LoVo (cell line): ENCODE measurements at regions not wholly inside any gene's neighbourhood (a gene's known extent, or its start where the extent isn't known, plus 50 kb on each side); places are given as distances from the start of the nearest gene placed in this dataset.

Experiments used
- DNase-seq: peaks from one replicate; pipeline ENCODE4 v3.0.0-alpha.2; 2016; ENCODE audit warnings: low spot score

DNA sequence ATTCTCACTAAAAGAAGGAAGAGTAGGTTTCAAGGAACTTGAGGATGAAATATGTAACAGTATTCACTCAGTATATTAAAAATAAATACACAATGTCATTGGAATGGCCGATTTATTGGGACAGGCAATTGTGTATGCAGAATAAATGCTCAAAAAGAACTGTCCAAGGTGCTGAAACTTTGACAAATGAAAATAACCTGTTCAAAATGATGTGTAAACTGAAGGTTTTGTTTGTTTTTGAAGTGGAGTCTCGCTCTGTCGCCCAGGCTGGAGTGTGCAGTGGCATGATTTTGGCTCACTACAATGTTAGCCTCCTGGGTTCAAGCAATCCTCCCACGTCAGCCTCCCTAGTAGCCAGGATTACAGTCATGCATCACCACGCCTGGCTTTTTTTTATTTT, 318.7 kb upstream of the RBFOX1 start:
- DNase-seq, result peak; percentile 4

DNA sequence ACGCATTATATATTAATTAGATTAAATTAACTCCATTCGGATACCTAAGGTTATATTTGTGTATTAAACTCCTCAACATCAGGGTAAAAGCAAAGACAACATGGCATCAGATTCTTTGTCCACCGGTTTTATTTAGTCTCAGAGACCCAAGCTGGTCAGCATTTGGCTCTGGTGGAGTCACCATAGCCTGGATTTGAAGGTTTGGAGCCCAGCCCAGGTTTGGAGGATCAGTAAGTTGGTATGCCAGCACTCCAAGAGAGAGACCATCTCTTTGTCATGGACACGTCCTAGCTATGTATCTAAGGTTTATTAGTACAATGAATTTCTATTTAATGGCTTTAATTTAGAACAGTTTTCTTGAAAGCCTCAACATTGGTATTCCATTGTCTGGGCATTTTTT, 328.4 kb upstream of the RBFOX1 start:
- no peak for DNase-seq

DNA sequence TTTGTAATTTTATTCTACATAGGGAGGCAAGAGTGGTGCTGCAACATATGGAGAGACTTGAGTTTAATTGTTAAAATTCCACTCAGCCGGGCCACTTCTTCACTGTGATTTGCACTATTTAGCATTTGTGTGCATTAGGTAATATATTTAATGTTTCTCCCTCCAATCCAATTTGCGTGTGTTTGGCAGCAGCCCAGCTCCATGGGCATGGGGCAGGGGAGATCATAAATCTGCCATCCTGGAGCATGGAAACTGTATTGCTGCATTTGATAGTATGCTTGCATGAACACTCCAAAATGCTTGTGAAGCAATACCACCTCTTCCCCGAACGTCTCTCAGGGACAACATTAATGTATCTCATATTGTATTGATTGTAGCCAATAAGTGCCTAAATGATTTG, 339.1 kb upstream of the RBFOX1 start:
- DNase-seq, result no peak

DNA sequence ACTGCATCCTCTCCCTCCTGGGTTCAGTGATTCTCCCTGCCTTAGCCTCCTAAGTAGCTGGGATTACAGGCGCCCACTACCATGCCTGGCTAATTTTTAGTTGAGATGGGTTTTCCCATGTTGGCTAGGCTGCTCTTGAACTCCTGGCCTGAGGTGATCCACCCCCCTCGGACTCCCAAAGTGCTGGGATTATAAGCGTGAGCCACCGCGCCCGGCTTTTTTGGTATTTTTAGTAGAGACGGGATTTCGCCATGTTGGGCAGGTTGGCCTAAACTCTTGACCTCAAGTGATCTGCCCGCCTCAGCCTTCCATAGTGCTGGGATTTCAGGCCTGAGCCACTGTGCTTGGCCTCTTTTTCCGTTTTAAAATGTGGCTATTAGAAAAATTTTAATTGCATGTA, 343.8 kb upstream of the RBFOX1 start:
- no peak for DNase-seq

DNA sequence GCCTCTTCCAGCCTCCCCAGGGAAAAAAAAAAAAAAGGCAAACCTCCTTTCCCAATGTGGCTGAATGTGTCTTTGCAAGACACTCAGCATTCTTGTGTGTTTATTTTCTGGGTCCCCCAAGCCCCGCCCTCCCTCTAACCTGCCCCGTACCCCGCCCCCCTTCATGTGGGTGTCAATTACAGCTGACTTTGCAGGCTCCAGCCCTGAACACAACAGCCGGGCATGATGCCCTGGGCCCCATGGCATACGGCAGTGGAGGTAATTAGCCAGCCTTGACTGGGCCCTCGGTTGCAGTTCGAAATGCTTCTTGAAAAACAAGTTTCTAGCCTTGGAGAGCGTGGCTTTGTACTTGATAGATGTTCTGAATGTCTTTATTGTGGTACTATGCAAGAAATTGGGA, 354.7 kb upstream of the RBFOX1 start:
- DNase-seq, result no peak

DNA sequence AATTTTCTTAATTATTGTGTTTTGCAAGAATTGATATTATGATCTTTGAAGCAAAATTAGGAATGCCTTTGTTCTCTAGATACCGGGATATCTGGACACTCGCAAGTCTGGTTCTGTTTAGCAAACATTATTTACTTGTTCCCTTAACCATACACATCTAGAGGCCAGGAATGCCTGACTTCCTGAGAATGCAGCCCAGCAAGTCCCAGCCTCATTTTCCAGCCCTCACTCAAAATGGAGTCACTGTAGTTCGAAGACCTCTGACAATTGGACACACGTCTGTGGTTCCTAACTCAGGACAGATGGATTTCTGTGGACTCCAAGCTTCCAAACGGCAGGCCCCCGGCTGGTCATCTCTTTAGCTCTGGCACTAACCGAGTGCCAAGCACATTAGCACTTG, 355.4 kb upstream of the RBFOX1 start:
- no peak for DNase-seq

DNA sequence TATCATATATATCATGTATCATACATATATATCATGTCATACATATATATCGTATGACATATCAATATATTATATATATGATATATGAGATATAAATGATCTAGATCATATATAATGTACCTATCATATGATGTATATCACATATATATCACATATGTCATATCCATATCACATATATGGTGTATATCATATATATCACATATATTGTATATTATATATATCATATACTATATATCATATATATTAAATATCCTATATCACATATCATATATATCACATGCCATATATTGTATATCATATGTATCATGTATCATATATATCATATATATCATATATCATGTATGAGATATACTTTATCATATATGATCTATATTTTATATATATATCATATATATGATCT, 355.9 kb upstream of the RBFOX1 start:
- DNase-seq, result no peak

DNA sequence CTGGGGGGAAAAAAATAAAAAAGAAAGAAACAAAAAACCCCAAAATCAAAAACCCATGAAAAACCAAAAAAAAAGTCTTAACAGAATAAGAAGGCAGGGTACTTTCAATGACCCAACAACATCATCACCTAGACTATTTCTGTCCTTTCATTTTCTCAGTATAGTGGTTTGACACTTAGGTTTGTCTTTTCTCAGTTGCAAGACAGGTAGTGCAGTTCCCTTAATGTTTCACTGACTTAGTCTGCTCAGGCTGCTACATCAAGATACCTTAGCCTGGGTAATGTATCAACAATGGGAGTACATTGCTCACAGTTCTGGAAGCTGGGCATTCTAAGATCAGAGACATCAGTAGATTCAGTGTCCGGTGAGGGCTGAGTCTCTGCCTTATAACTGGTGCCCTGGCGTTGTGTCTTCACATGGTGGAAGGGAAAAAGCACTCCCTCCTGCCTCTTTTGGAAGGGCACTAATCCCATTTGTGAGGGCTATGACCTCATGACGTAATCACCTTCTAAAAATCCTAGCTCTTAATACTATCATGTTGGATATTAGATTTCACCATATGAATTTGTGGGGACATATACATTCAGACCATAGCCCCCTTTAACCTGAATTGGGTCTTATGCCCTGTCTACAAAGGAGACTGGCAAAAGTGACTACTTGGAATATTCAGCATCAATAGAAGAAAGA, 362.3 kb upstream of the RBFOX1 start:
- DNase-seq, result no peak

DNA sequence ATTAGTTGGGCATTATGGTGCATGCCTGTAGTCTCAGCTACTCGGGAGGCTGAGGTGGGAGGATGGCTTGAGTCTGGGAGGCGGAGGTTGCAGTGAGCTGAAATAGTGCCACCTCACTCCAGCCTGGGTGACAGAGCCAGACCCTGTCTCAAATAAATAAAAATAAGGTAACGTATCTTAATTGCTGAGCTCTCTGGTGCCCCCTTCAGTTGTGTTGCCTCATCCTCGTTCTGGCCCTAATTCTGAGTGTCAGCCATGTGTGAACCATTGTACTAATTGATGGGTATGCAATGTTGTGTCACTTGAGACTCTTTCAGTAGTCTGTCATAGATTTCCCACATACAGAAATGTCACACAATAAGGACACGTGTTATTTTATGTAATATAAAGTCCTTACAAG, 363.1 kb upstream of the RBFOX1 start:
- DNase-seq, result no peak

DNA sequence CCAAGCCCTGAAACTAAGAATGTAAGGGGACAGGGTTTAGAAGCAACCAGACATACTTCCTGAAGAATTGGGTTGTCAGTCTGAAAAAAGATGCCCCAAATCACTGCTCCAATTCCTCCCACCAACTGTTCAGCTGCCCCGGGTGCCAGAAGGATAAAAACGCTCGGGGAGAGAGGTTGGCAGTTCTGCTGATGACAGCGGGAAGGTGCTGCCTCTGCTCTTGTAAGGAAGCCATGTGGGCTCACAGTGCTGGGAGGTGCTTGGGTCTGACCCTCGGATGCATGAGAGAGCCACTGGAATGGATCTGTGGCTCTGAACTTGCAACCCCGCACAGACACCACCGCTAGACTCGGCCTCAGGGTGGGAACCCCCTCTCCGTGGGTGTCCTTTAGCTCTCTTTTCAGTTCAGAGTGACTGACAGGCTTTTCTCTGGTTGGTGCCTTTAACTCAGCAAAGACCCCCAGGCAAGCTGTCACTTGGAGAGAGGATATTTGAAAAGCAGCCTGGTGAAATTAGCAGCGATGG, 364.8 kb upstream of the RBFOX1 start:
- DNase-seq, result no peak

DNA sequence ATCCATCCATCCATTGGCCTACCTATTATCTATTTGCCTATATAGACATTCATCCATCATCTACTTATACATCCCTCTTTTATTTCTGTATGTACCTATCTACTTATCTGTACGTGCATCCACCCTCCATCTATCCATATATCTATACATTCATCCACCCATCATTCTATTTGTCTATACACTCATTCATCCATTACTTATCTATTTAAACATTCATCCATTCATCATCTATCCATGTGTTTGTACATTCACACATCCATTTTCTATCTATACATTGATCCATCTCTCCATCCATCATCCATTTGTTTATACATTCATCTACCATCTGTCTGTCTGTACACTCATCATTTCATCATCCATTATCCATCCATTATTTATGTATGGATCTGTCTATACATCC, 365.7 kb upstream of the RBFOX1 start:
- no peak for DNase-seq

DNA sequence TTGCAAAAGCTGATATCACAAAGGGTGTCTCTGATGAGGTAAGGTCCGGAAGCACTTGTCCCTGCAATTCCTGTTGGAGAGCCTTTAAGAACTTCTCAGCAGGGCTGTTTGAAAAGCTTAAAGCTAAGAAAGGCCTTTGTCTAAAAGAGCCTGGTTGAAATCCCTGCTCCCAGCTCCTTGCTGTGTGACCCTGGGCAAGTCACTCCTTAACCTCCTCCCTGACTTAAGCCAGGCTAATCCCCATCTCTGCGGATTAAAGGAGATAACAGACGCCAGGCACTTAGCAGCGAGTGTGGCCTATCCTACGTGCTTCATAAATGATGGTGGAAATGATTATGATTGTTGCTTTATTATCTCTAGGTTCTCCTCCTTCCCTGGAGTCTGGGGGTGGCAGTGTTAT, 368.0 kb upstream of the RBFOX1 start:
- no peak for DNase-seq

DNA sequence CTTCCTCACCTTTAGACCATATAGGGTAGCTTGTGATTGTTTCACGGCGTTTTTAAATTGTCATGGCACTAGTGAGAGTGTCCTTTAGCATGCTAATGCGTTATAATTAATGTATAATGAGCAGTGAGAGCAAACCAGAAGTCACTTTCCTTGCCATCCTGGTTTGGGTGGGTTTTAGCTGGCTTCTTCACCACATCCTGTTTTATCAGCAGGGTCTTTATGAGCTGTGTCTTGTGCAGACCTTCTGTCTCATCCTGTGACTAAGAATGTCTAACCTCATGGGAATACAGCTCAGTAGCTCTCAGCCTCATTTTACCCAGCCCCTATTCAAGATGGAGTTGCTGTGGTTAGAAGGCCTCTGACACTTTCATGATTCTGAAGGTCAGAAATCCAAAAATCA, 370.9 kb upstream of the RBFOX1 start:
- DNase-seq, result no peak

DNA sequence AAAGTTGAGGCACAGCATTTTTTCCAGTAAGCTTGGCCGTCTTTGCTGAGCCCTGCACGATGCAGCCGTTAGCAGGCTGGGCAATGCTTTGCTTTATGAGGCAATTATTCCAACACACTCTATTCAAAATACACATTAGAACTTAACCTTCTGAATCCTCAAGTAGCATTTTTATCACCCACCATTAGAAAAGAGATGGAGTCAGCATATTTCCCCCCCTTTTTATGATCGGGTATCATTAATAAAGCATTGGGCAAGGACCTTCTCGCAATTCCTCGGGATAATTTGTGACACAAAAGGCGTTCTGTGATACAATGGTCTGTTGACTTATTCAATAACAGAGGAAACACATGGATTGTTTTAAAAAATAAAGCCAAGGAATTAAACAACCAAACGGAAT, 374.5 kb upstream of the RBFOX1 start:
- no peak for DNase-seq

DNA sequence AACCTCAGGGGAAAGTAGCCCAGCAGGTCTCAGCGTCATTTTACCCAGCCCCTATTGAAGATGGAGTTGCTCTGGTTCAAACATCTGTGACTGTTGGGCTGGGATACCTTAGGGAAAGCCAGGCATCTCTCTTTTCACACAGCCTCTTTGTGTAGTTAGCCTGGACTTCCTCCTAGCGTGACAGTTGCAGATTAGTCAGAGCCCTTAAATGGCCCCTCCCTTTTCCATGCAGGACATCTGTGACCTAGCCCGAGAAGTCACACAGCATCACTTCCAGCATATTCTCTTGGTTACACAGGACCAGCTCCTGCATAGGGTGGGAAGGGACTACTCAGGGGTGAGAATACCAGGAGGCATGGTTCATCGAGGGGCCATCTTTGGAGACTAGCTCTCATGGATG, 375.0 kb upstream of the RBFOX1 start:
- DNase-seq, result no peak

DNA sequence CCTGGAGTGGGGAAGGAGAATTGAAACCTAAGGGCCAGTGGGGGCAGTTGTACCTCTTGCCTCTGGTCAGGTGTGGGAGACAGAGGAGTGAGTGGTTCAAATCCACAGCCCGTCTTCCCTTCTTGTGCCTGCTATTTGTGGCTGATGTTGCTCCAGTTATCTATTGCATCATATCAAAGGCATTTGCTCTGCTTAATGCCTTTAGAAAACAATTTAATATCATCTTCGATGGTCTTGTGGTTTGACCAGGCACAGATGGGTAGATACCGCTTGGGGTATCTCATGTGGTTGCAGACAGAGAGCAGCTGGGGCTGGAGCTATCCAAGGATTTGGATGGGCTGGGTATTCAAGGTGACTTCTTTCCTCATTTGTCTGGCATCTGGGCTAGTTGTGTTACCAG, 376.1 kb upstream of the RBFOX1 start:
- no peak for DNase-seq

DNA sequence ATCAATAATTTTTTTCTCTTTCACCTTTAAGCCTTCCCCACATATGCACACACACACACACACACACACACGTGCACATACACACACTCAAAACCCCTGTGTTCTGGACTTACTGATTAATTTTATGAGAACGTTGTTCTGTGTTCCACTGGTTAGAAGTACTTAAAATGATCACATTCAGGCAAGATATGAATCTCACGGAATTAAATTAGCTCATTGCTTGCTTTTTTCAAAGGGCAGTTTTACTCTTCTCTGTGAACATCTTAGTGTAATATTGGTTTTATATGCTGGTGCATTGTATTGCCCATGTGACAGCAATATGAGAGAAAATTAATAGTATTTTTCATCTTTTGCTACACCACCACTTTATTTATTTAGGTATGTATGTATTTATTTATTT, 377.3 kb upstream of the RBFOX1 start:
- DNase-seq, result no peak

DNA sequence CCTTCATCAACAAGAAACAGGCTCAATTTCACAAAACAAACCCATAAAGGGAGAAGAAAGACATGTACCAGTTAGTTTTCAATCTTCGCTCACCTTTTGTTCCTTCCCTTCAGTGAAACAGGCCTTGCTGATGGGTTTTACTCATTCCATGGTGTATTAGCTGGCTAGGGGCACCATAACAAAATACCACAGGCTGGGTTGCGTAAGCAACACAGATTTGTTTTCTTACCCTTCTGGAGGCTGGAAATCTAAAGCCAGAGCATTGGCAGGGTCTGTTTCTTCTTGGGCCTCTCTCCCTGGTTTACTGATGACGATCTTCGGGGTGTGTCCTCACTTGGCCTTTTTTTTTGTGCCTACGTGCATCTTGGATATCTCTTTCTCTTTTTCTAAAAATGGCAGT, 383.4 kb upstream of the RBFOX1 start:
- no peak for DNase-seq

DNA sequence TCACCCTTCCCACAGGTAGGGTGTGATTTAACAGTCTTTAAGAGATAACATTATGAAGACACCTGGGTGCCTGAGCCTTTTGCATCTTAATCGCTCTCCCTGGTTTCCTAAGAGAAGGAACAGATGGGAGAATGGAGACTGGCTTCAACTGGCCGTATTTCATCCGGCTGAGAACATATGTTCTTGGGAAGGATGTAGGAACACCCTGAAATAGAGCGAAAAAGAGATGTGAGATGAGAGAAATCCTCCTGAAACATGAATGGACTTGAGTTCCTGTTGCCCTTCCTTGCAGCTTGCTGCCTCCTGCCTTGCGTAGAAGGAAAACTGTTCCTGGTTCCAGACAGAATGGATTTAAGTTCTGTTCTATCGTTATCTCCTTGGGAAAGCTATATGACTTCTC, 385.4 kb upstream of the RBFOX1 start:
- no peak for DNase-seq

DNA sequence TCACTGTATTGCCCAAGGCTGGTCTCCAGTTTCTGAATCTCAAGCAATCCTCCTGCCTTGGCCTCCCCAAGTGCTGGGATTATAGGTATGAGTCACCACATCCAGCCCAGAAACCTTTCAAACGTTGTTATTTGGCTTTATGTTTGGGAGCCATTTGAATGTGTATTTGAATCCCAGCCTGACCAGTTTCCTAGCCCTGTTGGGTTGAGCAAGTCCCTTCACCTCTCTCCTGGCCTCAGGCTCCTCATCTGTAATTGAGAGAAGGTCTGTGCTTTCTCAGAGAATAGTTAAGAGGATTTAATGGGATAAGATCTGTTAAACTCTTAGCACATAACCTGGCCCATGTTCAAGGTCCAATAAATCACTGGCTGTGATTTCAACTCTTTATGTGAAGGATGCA, 385.8 kb upstream of the RBFOX1 start:
- DNase-seq, result no peak

DNA sequence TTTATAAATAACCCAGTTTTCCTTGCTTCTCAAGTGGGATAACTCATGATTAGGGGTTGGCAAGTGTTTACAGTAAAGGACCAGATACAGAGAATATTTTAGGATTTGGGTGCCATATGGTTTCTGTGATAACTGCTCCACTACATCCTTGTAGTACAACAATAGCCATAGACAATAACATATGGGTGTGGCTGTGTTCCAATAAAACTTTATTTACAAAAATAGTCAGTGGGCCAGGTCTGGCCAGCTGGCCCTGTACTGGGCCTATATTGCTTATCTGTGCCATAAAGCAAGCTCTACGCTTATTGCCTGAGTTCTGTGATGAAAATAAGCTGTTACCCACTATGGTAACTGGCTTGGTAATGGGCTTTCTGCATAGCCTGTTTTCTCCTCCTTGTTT, 386.5 kb upstream of the RBFOX1 start:
- no peak for DNase-seq

DNA sequence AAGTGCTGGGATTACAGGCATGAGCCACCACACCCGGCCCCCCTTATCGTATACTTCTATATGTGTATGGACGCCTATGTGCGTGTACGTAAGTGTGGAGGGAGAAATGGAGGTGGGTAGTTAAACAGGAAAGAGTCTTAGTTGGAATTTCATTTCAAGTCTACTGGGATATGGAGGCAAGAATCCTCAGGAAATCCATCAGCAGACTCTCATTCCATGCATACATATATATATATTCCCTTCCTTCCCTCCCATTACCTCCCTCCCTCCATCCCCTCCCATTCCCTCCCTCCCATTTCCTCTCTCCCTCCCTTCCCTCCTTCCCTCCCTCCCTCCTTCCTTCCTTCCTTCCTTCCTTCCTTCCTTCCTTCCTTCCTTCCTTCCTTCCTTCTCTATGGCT, 391.7 kb upstream of the RBFOX1 start:
- no peak for DNase-seq

DNA sequence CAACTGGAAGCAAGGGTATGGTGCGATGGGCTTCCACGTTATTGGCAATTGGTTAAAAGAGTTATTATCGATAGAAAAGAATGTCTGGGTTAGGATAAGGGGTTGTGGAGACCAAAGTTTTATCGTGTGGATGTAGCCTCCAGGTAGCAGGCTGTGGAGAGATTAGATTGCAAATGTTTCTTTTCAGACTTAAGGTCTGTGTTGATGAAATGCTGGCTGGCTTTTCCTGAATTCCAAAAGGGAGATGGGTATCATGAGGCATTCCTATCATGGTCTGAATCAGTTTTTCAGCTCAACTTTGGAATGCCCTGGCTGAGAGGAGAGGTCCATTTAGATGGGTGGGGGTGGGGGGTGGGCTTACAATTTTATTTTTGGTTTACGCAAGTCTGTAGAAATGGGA, 395.0 kb upstream of the RBFOX1 start:
- no peak for DNase-seq

DNA sequence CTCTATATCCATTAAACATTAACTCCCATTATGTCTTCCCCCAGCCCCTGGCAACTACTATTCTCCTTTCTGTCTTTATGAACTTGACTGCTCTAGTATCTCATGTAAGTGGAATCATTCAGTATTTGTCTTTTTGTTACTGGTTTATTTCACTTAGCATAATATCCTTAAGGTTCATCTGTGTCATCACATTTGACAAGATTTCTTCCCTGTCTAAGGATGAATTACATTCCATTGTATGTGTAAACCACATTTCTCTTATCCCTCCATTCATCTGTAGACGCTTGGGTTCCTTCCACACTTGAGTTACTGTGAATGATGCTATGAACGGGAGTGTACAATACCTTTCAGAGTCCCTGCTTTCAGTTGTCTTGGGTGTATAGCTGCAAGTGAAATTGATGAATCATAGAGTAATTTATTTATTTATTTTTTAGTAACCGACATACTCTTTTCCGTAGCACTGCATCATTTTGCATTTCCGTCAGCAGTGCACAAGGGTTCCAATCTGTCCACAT, 399.7 kb upstream of the RBFOX1 start:
- no peak for DNase-seq
